GM18907 (cell line): ENCODE measurements at regions not wholly inside any gene's neighbourhood (a gene's known extent, or its start where the extent isn't known, plus 50 kb on each side); places are given as distances from the start of the nearest gene placed in this dataset.

Experiments
- ATAC-seq: cut with Tn5 transposase; IDR thresholded peaks from one replicate; pipeline ENCODE4 v1.9.1; 2021; ENCODE audit warnings: mild to moderate bottlenecking, moderate library complexity; ENCODE audit not compliant: unreplicated experiment

GRCh38 chr3:70849911-70850699, 537.7 kb upstream of the MDFIC2 start:
- no peak for ATAC-seq

- ATAC-seq, result no peak
Observed at GRCh38 chr3:70840106-70840870, 527.9 kb upstream of the MDFIC2 start.

- no peak for ATAC-seq
Observed at GRCh38 chr3:70833239-70833960, 521.0 kb upstream of the MDFIC2 start.

- ATAC-seq, result no peak
Observed at GRCh38 chr3:70832834-70833205, 520.4 kb upstream of the MDFIC2 start.

- no peak for ATAC-seq
Observed at GRCh38 chr3:70832089-70832833, 519.8 kb upstream of the MDFIC2 start.

GRCh38 chr3:70829092-70829491, 516.7 kb upstream of the MDFIC2 start:
- no peak for ATAC-seq

- ATAC-seq, result no peak
Observed at GRCh38 chr3:70824773-70825172, 512.3 kb upstream of the MDFIC2 start.

- no peak for ATAC-seq
Observed at GRCh38 chr3:70824078-70824477, 511.6 kb upstream of the MDFIC2 start.

- no peak for ATAC-seq
Observed at GRCh38 chr3:70823622-70824021, 511.2 kb upstream of the MDFIC2 start.

GRCh38 chr3:70822669-70823068, 510.2 kb upstream of the MDFIC2 start:
- no peak for ATAC-seq

- no peak for ATAC-seq
Observed at GRCh38 chr3:70821602-70822001, 509.2 kb upstream of the MDFIC2 start.

GRCh38 chr3:70820397-70820796, 508.0 kb upstream of the MDFIC2 start:
- ATAC-seq, result no peak

GRCh38 chr3:70818145-70818544, 505.7 kb upstream of the MDFIC2 start:
- no peak for ATAC-seq

GRCh38 chr3:70816346-70816745, 503.9 kb upstream of the MDFIC2 start:
- ATAC-seq, result no peak

- ATAC-seq, result no peak
Observed at GRCh38 chr3:70815817-70816216, 503.4 kb upstream of the MDFIC2 start.

GRCh38 chr3:70813311-70813710, 500.9 kb upstream of the MDFIC2 start:
- ATAC-seq, result no peak

GRCh38 chr3:70811880-70812279, 499.4 kb upstream of the MDFIC2 start:
- ATAC-seq, result no peak

- ATAC-seq, result no peak
Observed at GRCh38 chr3:70808881-70809280, 496.4 kb upstream of the MDFIC2 start.

- ATAC-seq, result no peak
Observed at GRCh38 chr3:70806556-70806955, 494.1 kb upstream of the MDFIC2 start.

- no peak for ATAC-seq
Observed at GRCh38 chr3:70806021-70806420, 493.6 kb upstream of the MDFIC2 start.
